GM19438 (cell line): ENCODE measurements at regions not wholly inside any gene's neighbourhood (a gene's known extent, or its start where the extent isn't known, plus 50 kb on each side); places are given as distances from the start of the nearest gene placed in this dataset.
"Not testable (repeated sequence)": the region's sequence is repeated elsewhere in the genome, so short reads cannot be mapped to it uniquely, and the experiment has no call there.

ENCODE experiments used
- ATAC-seq: cut with Tn5 transposase; IDR thresholded peaks from one replicate; pipeline ENCODE4 v1.9.1; 2021; ENCODE audit warnings: low read depth; ENCODE audit not compliant: unreplicated experiment

DNA sequence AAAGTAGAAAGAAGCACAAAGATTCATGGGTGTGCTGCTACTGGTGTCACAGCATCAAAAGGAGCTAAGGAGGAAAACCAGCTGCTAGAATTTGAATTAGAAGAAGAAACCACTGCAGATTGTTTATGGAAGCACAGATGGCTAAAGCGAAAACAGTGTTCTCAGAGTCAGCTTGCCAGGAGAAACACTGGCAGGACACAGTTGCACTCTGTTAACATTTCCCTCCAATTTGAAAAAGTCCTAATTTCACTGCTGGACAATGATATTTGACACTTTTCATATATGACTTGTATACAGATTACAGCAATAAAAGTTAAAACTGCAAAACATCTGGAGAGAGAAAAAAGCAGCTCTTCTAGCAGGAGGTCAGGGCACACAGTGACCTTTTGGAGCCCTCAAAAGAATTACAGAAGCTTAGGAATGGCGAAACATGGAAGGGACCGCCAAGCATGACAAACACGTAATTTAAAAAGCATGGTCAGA lies 314.5 kb downstream of the COL12A1 start:
- no peak for ATAC-seq

DNA sequence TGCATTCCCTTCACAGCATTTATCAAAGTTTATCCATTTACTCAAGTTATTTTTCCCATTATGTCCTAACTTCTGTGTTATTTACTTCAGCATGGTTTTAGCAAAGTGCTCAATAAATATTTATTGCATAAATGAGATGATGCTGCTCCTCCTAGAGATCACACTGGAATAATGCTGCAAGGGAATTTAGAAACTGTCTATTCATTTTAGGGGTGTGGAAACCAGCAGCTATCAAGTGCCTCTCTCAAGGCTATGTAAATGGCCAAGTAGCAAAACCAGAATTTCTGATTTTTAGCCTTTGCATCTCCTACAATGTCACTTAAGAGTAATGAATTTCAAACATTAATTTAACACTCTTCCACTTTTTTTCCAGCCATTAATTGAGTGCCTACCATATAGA lies 316.2 kb downstream of the COL12A1 start:
- ATAC-seq: no peak

DNA sequence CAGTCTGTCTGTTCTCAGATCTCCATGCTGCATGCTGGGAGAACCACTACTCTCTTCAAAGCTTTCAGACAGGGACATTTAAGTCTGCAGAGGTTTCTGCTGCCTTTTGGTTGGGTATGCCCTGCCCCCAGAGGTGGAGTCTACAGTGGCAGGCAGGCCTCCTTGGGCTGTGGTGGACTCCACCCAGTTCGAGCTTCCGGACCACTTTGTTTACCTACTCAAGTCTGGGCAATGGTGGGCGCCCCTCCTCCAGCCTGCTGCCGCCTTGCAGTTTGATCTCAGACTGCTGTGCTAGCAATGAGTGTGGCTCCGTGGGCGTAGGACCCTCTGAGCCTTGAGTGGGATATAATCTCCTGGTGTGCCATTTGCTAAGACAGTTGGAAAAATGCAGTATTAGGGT lies 317.1 kb downstream of the COL12A1 start:
- ATAC-seq: not testable (repeated sequence)

DNA sequence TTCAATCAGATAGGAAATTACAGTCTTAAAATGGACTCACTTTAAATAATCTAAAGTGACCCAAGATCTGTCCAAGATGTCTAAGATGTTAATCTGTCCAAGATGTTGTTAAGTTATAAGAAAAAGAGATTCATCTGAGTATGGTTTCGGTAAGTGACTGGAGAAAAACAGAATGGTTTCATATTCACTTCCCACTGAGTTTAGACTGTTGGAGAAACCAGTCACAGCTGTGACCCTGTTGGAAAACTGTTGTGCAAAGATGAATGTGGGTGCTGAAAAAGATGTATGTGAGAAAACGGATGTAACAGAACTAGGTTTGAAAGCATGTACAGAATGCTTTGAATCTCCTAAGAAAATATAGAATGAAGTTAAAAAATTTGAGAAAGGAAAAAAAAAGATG lies 325.9 kb downstream of the COL12A1 start:
- no peak for ATAC-seq

DNA sequence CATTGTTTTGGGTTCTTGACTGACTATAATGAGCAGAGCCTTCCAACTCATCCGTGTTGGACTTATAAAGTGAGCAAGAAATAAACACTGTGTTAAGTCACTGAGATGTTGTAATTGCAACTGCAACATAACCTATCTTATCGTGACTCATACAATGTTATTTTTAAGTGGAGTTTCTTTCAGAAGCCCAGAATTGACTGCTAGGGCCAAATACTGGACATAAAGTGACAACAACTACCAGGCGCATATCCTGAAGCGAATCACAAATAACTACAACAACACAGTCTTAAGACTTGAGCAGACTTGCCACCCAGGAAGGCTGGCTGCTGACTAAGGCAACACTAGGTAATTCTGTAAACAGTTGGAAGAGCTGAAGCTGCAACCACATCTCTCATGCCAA lies 326.6 kb downstream of the COL12A1 start:
- no peak for ATAC-seq

DNA sequence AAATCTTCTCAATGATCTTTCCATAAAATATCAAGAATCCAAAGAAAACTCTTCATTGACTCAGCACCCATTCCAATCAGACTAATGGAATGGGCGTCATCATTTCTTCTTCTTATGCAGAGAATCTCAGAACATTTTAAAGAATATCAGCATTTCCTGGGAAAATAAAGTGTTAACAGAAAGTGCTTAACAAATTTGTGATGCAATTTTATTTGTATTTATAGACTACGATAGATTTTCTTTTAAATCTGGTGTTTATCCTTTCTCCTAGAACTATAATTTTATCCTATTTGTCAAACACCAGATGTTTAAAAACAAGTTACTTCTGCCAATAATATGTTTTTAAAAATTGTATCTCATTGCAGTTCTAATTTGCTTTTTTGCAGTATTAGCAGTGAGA lies 330.7 kb downstream of the COL12A1 start:
- ATAC-seq: no peak

DNA sequence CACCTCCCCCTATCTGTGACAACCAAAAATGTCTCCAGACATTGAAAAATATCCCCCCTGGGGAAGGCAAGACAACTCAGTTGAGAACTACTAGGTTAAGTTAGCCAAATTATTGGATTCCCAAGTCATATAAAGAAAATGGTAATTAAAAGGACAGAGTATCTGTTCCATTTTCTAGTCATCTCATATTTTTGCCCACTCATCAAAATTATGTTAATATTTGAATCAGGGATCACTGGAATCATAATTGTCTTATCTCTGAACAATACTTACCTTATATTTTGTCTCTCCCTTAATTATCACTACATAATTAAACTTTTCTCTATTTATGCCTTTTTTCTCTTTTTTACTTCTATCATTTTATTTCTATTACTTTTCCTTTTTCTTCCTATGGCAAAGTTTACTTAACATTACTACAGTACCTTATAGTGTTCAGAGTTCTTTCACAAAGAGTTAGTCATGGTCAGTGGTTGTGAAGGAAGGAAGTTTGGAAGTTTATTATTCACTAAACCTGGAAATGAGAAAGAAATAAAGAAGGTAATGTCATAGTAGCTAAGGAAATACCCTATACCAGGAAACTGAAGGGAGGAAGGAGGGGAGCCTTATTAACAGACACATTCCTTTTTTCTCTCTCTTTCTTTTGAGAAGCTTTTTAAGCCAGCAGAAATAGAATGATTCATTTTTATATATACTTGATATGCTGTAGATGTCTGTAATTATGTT lies 332.9 kb downstream of the COL12A1 start:
- ATAC-seq: no peak

DNA sequence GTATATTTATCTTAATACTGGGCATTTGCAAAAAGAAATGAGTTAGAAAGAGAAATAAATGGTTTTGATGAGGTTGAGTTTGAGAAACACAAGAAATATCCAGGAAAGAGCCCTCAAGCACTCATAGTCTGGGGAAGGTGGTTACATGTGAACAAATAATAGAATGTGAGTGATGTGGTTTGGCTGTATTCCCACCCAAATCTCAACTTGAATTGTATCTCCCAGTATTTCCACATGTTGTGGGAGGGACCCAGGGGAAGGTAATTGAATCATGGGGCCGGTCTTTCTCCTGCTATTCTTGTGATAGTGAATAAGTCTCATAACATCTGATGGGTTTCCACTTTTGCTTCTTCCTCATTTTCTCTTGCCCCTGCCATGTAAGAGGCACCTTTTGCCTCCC lies 334.1 kb downstream of the COL12A1 start:
- no peak for ATAC-seq

DNA sequence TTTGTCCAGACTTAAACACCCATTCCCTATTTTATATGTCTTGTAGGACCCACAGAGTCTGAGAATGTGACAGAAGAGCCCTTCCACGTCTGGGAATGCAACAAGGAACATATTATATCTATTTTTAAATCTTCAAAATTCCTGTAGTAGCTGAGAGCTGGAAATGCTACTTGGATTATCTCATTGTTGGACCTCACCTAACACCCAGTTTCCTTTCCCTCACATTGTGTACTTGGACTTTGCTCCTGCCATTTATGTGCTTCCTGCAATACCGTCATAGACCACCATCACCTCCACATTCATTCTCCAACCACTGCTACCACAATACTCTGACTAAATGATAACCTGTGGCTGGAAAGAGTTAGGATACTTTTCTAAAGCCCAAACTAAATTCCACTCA lies 335.4 kb downstream of the COL12A1 start:
- no peak for ATAC-seq

DNA sequence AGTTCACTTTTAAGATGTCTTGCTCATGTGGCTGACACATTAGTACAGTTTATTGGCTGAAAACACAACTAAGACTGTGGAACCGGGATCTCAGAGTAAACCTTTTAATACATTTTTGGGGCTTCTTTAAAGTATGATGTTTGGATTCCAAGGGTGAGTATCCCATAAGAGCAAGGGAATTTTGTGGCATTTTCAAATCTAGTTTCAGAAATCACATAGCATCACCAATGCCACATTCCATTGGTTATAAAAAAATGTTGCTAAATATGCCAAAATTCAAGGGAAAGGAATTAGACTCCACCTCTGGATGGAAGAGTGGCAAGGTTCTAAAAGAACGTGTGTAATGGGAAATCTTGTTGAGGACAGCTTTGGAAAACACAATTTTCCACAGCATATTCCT lies 338.6 kb downstream of the COL12A1 start:
- ATAC-seq: no peak

DNA sequence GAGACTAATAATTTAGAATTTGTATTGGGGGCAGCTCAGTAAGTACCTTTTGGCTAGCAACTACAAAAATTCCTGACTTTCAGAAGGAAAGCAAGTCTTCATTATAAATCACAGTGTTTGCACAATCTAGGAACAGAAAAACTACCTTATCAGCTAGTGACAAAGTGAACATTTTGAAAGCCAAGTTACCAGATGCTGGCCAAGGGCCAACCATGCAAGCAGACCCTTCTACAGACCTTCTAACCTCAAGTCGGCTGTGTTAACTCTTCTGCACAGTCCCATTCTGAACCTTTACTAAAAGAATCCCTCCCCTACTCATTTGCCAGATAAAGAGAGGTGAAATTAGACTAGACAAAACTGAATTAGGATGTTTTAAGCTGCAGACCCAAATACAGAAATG lies 341.9 kb downstream of the COL12A1 start:
- no peak for ATAC-seq

DNA sequence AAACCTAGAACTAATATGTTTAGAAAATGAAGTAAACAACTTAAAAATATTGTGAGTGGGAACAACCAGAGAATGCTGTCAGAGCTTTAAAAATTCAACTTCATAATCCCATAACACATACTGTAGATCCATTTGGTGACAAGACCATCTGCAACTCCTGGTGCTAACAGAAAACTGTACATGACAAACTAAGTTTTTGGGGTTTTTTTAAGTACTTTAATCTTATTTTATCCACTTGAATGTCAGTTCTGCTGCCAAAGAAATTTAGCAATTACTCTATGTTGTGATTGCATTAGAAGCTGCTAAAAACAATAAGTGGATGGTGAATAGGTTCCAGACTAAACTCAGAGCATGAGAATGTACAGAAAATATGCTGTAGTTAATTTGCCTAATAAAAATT lies 345.4 kb downstream of the COL12A1 start:
- no peak for ATAC-seq

DNA sequence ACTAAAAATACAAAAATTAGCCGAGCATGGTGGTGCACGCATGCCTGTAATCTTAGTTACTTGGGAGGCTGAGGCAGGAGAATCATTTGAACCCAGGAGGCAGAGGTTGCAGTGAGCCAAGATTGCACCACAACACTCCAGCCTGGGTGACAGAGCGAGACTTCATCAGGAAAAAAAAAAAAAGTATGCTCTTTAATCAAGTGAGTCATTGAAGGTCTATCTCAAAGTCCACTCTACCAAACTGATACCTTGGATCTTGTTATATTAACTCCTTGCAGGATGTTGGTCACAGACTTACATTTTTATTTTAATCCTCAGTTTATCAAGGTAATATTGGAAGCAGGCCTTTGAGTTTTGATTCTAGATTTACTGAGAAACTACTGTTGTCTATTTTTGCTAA lies 348.7 kb downstream of the COL12A1 start:
- no peak for ATAC-seq

DNA sequence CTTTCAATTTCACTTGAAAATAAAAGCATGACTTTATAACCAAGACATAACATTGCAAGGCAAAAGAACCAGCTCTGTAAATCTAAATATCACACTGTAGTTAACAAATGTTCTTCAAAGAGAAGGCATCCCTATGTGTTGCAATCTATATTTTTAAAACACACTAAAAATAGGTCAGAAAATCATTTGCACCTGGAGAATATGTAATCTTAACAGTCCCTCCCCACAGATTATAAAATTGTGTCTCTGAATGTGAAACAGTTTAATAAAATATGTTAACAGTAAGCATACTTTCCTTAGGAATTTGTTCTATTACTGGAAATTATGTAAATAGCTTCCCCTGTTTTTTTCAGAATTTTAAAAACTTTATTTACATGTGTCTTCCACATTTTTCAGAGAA lies 351.9 kb downstream of the COL12A1 start:
- no peak for ATAC-seq

DNA sequence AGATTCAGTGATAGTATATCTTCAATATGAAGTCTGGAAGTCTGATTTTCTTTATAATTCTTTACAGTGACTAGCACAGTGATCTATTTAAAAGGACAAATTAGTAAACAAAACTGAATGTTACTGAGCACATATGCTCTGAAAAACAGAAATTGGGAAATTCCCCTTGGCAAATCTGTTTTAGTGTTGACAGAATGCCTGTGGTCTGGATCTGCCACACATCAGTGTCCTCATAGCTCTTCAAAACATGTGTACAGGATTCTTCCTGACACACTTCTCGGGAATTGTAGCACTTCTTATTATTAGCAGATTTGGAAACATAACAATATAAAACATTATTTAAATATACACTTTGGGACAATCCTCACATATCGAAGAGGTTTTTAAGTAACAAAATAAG lies 354.3 kb downstream of the COL12A1 start:
- ATAC-seq: no peak

DNA sequence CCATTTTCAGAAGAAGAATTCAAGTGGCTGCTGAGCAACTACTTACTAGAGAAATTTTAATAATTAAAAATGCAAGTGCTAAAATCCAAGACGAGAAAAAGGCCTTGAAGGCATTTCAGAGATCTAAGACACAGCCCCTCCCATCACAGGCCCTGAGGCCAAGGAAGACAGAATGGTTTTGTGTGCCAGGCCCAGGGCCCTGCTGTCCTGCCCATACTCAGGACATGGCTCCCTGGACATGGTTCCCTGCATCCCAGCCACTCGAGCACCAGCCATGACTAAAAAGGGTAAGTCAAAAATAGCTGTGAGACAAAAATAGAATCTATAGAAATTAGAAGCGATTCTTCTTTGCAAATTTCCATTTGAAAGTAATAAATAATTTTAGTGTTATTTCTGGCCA lies 364.9 kb downstream of the COL12A1 start:
- ATAC-seq: no peak

DNA sequence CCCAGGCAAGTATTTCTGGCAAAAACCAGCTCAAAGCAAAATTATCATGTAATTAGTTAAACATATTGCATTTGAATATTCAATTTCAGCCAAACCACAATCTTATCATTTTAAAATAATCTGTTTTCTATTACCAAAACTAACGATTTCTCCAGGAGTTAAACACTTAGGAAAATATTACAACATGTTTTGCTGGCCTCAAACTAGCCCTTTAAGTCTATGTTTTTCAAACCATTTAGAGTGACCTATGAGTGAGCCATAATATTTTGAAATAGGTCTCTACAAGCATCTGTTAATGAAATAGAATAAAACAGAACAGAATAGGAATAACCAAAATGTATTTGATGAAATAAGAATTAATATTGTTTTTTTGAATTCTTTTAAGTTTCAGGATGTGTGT lies 370.9 kb downstream of the COL12A1 start:
- no peak for ATAC-seq

DNA sequence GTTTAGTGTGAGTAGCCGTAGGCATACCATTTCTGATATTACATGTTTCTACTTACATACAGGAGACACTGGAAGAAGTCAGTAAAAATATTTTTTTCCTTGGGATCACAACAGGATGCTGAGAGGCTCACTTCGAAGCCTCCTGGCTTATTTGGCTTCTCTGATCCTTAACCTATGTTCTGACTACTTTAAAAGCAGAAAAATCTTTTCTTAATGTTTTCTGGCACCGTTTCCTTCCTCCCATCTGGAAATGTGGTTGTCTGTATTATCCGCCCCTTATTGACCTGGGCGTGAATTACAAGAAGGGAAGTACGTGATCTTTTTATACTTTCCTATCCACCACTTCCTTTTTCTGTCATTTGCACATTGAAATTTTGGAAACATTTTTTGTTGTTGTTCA lies 379.6 kb downstream of the COL12A1 start:
- ATAC-seq: no peak

DNA sequence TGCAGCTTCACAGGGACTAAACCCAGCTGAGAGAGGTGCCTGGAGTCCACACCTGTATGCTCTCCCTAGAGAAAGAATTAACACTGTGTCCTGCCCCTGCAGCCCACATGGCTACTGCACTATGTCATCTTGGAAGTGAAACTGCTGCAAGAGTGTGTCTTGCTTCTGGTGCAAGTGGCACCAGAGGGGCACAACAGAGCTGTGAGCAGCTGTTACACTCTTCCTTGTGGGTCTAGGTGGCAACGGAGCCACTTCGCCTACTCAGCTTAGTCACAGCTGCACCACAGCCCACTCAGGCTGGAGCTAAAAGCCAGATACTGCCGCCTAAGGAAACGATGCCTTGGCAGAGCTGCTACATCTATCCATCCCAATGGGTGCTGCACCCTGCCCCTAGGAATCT lies 391.4 kb downstream of the COL12A1 start:
- ATAC-seq: no peak

DNA sequence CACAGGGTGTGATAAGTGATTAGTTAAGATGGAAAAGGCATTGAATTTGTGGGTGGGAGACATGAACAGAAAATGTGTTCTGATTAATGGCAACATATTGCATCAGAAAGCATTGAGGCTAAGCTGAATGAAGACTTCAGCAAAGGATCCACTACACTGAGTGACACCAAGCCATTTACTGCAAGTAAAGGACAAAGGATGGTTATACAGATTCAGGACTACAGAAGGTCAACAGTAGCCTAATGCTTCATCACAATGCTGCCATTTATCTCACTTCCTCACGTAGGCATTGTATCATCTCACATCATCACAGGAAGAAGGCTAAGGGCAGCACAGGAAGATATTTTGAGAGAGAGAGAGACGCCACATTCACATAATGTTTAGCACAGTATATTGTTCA lies 398.2 kb downstream of the COL12A1 start:
- no peak for ATAC-seq

DNA sequence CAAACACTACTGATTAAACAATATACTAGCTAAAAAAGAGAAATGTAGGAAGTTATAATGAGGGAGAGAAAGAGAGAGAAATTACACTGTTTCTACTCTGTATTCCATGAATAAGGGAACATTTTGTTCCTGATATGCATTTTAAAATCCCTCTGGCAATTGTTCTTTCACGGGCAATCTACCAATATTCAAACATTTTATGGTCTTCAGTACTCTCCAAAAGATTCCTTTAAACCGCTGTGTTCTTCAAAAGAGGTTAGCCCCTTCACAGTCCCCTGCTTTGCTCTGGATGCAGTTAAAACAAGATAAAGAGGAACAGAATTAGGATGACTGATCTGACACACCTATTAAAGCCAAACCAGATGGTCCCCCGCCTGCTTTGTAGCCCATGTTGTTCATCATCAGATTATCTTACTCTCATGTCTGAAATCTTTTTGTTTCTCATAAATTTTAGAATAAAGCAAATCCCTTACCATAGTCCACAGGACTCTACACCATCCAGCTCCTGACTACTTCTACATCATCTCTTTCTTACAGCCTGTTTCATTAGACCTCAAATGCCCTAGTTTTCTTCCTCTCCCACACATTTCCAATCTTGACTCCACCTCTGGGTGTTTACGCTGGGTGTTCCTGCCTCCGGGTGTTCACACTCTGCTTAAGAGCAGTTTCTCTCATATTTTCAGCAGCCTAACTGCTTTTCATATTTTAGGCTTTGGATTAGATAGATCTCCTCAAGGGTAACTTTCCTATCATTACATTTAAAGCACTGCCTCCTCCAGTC lies 399.7 kb downstream of the COL12A1 start:
- no peak for ATAC-seq

DNA sequence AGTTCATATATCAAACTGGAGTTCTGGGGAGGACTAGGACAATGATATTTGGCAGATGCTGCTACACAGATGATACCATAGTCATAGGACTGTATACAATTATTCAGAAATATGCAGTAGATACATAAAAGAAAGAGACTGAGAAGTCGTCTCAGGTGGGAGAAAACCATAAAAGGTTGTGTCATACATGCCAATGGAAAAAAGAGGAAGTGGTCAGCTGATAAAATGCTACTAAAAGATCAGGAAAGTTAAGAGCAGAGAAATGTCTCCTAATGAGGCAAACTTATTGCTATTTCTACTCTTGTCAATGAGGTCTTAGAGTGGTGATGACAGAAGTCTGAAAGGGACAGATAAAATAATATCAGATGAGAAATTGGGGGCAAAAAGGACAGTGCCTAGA lies 407.6 kb downstream of the COL12A1 start:
- ATAC-seq: no peak
